Neural progenitor cell (in vitro differentiated cells): ENCODE measurements at regions not wholly inside any gene's neighbourhood (a gene's known extent, or its start where the extent isn't known, plus 50 kb on each side); places are given as distances from the start of the nearest gene placed in this dataset.

Source experiments
- EZH2 ChIP-seq: fragments of 200-600 bp; sonication (generic); IDR thresholded peaks from 2 replicates; pipeline ENCODE4 v1.6.1; 2017; ENCODE audit warnings: antibody characterized with exemption, mild to moderate bottlenecking, moderate library complexity
- EZH2phosphoT487 ChIP-seq: fragments of 200-600 bp; sonication (generic); IDR thresholded peaks from 2 replicates; pipeline ENCODE4 v1.6.1; 2017; ENCODE audit warnings: antibody characterized with exemption
- TF ChIP-seq, protein P1 (sequence below): fragments of 200-600 bp; sonication (generic); IDR thresholded peaks from 2 replicates; pipeline ENCODE4 v1.5.1; 2017; ENCODE audit warnings: antibody characterized with exemption, mild to moderate bottlenecking

DNA sequence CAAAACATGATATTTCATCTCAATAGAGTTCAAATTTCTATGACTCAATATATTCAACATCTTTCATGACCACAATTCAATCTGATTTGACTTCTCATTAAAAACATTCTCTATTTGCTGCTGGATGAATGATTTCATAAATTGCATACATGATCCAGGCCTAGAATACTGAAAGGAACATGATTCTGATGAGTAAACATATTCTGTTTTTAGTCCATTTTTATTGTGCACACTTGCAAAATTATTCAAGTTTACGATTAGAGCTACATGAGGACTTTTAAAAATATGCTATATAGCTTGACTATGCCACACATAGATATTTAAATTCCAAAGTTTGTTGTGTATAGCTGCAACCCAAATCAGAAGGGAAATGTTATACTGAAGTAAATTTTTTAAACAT is 273.8 kb upstream of the GRIP1 start:
- TF ChIP-seq, protein P1, sequence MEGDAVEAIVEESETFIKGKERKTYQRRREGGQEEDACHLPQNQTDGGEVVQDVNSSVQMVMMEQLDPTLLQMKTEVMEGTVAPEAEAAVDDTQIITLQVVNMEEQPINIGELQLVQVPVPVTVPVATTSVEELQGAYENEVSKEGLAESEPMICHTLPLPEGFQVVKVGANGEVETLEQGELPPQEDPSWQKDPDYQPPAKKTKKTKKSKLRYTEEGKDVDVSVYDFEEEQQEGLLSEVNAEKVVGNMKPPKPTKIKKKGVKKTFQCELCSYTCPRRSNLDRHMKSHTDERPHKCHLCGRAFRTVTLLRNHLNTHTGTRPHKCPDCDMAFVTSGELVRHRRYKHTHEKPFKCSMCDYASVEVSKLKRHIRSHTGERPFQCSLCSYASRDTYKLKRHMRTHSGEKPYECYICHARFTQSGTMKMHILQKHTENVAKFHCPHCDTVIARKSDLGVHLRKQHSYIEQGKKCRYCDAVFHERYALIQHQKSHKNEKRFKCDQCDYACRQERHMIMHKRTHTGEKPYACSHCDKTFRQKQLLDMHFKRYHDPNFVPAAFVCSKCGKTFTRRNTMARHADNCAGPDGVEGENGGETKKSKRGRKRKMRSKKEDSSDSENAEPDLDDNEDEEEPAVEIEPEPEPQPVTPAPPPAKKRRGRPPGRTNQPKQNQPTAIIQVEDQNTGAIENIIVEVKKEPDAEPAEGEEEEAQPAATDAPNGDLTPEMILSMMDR: no peak
- TF ChIP-seq EZH2phosphoT487 (no peak), EZH2 (no peak)
